ENCODE measurements at regions not wholly inside any gene's neighbourhood (a gene's known extent, or its start where the extent isn't known, plus 50 kb on each side); places are given as distances from the start of the nearest gene placed in this dataset.

GRCh38 chr18:53755914-53756609 is 468.4 kb downstream of the MBD2 start:
- intact Hi-C loops (cut with DNase I; ENCODE audit: low total_unique reads), result no loop called here
- 72 to 79% (median 77%) methylated on average over 5 of the region's 5 CpGs for WGBS, 5 donors
- Histone ChIP-seq H3K9me3 (peaks cover 0 to 8% (median 0%) of the 10 kb centered on the region in 8 donors), H3K4me3 (no peak overlapping the region), H3K27me3 (replicated peaks in 1 of 7) (no peaks in the 10 kb centered on the region), H3K4me1 (no peaks in the 10 kb centered on the region), H3K36me3 (no peaks in the 10 kb centered on the region), H3K27ac (no peak overlapping the region)
- DNase-seq, result no peak
- TF ChIP-seq POLR2A (IDR thresholded peaks at IDR 0.05) (no peak), POLR2AphosphoS5 (IDR thresholded peaks at IDR 0.05) (no peak), CTCF (IDR thresholded peaks at IDR 0.05 in 8 of 11, conservative IDR thresholded peaks at IDR 0.05 in 3 of 11) (no peak)

GRCh38 chr18:53754154-53754553 is 470.3 kb downstream of the MBD2 start:
- no peaks in the 10 kb centered on the region for H3K36me3 ChIP-seq
- no peak for TF ChIP-seq POLR2AphosphoS5 (IDR thresholded peaks at IDR 0.05)
- no peak for TF ChIP-seq POLR2A (IDR thresholded peaks at IDR 0.05)
- TF ChIP-seq CTCF (IDR thresholded peaks at IDR 0.05 in 8 of 11, conservative IDR thresholded peaks at IDR 0.05 in 3 of 11), result no peak
- H3K9me3 ChIP-seq, result peaks cover 0 to 8% (median 0%) of the 10 kb centered on the region in 8 donors
- H3K4me1 ChIP-seq, result no peaks in the 10 kb centered on the region
- DNase-seq, result no peak
- H3K4me3 ChIP-seq, result no peak overlapping the region
- H3K27me3 ChIP-seq (replicated peaks in 1 of 7), result no peaks in the 10 kb centered on the region
- no peak overlapping the region for H3K27ac ChIP-seq
- intact Hi-C loops (cut with DNase I; ENCODE audit: low total_unique reads), result no loop called here

GRCh38 chr18:53753601-53754000 is 470.9 kb downstream of the MBD2 start:
- intact Hi-C loops (cut with DNase I; ENCODE audit: low total_unique reads), result no loop called here
- Histone ChIP-seq H3K9me3 (peaks cover 0 to 8% (median 0%) of the 10 kb centered on the region in 8 donors), H3K27me3 (replicated peaks in 1 of 7) (no peaks in the 10 kb centered on the region), H3K36me3 (no peaks in the 10 kb centered on the region), H3K4me3 (no peak overlapping the region), H3K4me1 (no peaks in the 10 kb centered on the region), H3K27ac (no peak overlapping the region)
- WGBS, 5 donors, result 65 to 85% (median 71%) methylated on average over 3 of the region's 3 CpGs
- DNase-seq, result no peak
- no peak for TF ChIP-seq POLR2AphosphoS5 (IDR thresholded peaks at IDR 0.05)
- no peak for TF ChIP-seq CTCF (IDR thresholded peaks at IDR 0.05 in 8 of 11, conservative IDR thresholded peaks at IDR 0.05 in 3 of 11)
- TF ChIP-seq POLR2A (IDR thresholded peaks at IDR 0.05), result no peak

- no peaks in the 10 kb centered on the region for H3K4me1 ChIP-seq
- WGBS, 5 donors, result 73 to 81% (median 76%) methylated on average over 5 of the region's 5 CpGs
- DNase-seq, result no peak
- peaks cover 0 to 8% (median 0%) of the 10 kb centered on the region in 8 donors for H3K9me3 ChIP-seq
- H3K27ac ChIP-seq, result no peak overlapping the region
- intact Hi-C loops (cut with DNase I; ENCODE audit: low total_unique reads), result no loop called here
- H3K4me3 ChIP-seq, result no peak overlapping the region
- no peaks in the 10 kb centered on the region for H3K27me3 ChIP-seq (replicated peaks in 1 of 7)
- no peak for TF ChIP-seq POLR2AphosphoS5 (IDR thresholded peaks at IDR 0.05)
- no peak for TF ChIP-seq POLR2A (IDR thresholded peaks at IDR 0.05)
- no peak for TF ChIP-seq CTCF (IDR thresholded peaks at IDR 0.05 in 8 of 11, conservative IDR thresholded peaks at IDR 0.05 in 3 of 11)
- no peaks in the 10 kb centered on the region for H3K36me3 ChIP-seq
Measured at GRCh38 chr18:53752781-53753367, 471.6 kb downstream of the MBD2 start.

All from spleen (tissue), 11 donors.